ENCODE measurements at regions not wholly inside any gene's neighbourhood (a gene's known extent, or its start where the extent isn't known, plus 50 kb on each side); places are given as distances from the start of the nearest gene placed in this dataset.

DNA sequence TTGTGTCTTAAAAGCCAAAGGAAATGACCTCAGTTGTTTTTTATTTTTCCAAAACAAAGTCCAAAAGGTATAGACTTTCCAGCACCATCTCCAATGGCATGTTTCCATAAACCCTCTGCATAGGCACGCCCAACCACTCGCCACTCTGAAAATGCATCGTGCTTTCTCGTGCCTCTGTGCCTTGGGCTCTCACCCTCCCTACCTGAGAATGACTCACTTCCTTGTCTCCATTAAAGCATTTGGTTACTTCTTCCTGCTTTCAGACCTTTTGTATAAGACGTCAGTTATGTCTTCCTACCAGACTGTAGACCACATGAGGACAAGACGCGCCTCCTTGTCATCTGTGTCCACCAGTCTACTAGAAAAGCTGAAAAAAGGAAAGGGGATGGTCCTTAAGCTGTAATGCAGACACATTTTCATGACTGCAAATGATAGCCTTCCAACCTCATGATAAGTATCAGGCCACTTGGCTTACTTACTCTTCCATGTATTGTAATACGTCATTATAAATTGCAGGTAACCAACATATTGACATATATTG, 61.2 kb upstream of the CDYL start:
- H3K4me3 ChIP-seq (ENCODE audit: control insufficient read depth in 1 of 7, extremely low read depth in 1 of 7, insufficient read depth in 4 of 7, low read depth in 2 of 7, low read length in 6 of 7) = no peak overlapping the region
- peak in 2 of 3 donors; percentile 6 to 29 for DNase-seq
- H3K4me1 ChIP-seq (ENCODE audit: control extremely low read depth in 1 of 4, control insufficient read depth in 4 of 4, insufficient read depth in 4 of 4, low read length in 3 of 4) = no peaks in the 10 kb centered on the region
- ChIA-PET CTCF (no interaction called here), POLR2A (no interaction called here)
- H3K9me3 ChIP-seq (ENCODE audit: control extremely low read depth in 1 of 5, control insufficient read depth in 4 of 5, insufficient read depth in 2 of 5, low read depth in 1 of 5, low read length in 4 of 5) = no peaks in the 10 kb centered on the region
- no peaks in the 10 kb centered on the region for H3K27me3 ChIP-seq (replicated peaks in 2 of 5; ENCODE audit: control insufficient read depth in 4 of 5, insufficient read depth in 5 of 5, low read length in 4 of 5)
- 64% methylated on average over 7 of the region's 8 CpGs for whole genome bisulfite sequencing (ENCODE audit: insufficient coverage)
- H3K36me3 ChIP-seq (ENCODE audit: control insufficient read depth in 4 of 4, insufficient read depth in 4 of 4, low read length in 3 of 4) = no peaks in the 10 kb centered on the region
- no peak overlapping the region for H3K27ac ChIP-seq (ENCODE audit: insufficient read depth in 1 of 2, low read depth in 1 of 2, low read length in 2 of 2, poor library complexity in 1 of 2, severe bottlenecking in 2 of 2)

DNA sequence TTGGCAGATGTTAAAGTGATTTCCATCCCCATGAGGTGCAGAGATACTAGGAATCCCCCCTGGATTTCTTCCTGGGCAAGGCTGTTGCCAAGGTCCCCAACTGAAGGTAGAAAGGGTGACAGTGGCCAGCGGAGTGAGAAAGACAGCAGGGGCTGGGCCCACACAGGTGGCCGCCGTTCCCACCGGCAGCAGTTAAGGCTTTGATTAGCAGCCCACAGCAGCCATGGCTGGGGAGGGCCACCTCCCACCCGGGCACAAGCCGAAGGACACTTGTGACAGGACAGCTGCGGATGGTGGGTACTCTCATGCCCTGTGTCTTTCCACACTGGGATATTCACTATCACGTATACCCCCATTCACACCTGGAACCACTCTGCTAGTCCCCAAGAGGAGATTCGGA, 63.9 kb upstream of the CDYL start:
- Histone ChIP-seq H3K27ac (ENCODE audit: insufficient read depth in 1 of 2, low read depth in 1 of 2, low read length in 2 of 2, poor library complexity in 1 of 2, severe bottlenecking in 2 of 2) (no peak overlapping the region), H3K36me3 (ENCODE audit: control insufficient read depth in 4 of 4, insufficient read depth in 4 of 4, low read length in 3 of 4) (no peaks in the 10 kb centered on the region), H3K4me1 (ENCODE audit: control extremely low read depth in 1 of 4, control insufficient read depth in 4 of 4, insufficient read depth in 4 of 4, low read length in 3 of 4) (no peaks in the 10 kb centered on the region), H3K4me3 (ENCODE audit: control insufficient read depth in 1 of 7, extremely low read depth in 1 of 7, insufficient read depth in 4 of 7, low read depth in 2 of 7, low read length in 6 of 7) (no peak overlapping the region), H3K27me3 (replicated peaks in 2 of 5; ENCODE audit: control insufficient read depth in 4 of 5, insufficient read depth in 5 of 5, low read length in 4 of 5) (no peaks in the 10 kb centered on the region), H3K9me3 (ENCODE audit: control extremely low read depth in 1 of 5, control insufficient read depth in 4 of 5, insufficient read depth in 2 of 5, low read depth in 1 of 5, low read length in 4 of 5) (no peaks in the 10 kb centered on the region)
- ChIA-PET CTCF (no interaction called here), POLR2A (no interaction called here)
- no peak for DNase-seq
- WGBS (ENCODE audit: insufficient coverage) = 96% methylated on average over 8 of the region's 9 CpGs

DNA sequence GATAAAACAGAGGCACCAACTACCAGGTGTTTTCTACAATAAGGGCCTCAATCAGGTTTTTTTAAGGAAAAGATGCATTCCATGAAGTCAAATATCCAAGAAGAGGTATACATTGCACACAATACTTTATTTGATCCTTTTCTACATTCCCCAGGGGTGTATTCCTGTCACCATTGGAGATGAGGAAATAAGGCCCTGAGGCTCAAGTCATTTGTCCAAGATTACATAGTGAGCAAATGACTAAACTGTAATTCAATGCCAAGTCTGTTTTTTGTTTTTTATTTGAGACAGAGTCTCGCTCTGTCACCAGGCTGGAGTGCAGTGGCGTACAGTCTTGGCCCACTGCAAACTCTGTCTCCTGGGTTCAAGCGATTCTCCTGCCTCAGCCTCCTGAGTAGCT, 69.2 kb upstream of the CDYL start:
- ChIA-PET CTCF (no interaction called here), POLR2A (no interaction called here)
- H3K4me3 ChIP-seq (ENCODE audit: control insufficient read depth in 1 of 7, extremely low read depth in 1 of 7, insufficient read depth in 4 of 7, low read depth in 2 of 7, low read length in 6 of 7) = no peak overlapping the region
- H3K27ac ChIP-seq (ENCODE audit: insufficient read depth in 1 of 2, low read depth in 1 of 2, low read length in 2 of 2, poor library complexity in 1 of 2, severe bottlenecking in 2 of 2) = no peak overlapping the region
- 97% methylated on average over 3 of the region's 3 CpGs for WGBS (ENCODE audit: insufficient coverage)
- no peaks in the 10 kb centered on the region for H3K4me1 ChIP-seq (ENCODE audit: control extremely low read depth in 1 of 4, control insufficient read depth in 4 of 4, insufficient read depth in 4 of 4, low read length in 3 of 4)
- no peak for DNase-seq
- H3K9me3 ChIP-seq (ENCODE audit: control extremely low read depth in 1 of 5, control insufficient read depth in 4 of 5, insufficient read depth in 2 of 5, low read depth in 1 of 5, low read length in 4 of 5) = no peaks in the 10 kb centered on the region
- no peaks in the 10 kb centered on the region for H3K36me3 ChIP-seq (ENCODE audit: control insufficient read depth in 4 of 4, insufficient read depth in 4 of 4, low read length in 3 of 4)
- H3K27me3 ChIP-seq (replicated peaks in 2 of 5; ENCODE audit: control insufficient read depth in 4 of 5, insufficient read depth in 5 of 5, low read length in 4 of 5) = no peaks in the 10 kb centered on the region

DNA sequence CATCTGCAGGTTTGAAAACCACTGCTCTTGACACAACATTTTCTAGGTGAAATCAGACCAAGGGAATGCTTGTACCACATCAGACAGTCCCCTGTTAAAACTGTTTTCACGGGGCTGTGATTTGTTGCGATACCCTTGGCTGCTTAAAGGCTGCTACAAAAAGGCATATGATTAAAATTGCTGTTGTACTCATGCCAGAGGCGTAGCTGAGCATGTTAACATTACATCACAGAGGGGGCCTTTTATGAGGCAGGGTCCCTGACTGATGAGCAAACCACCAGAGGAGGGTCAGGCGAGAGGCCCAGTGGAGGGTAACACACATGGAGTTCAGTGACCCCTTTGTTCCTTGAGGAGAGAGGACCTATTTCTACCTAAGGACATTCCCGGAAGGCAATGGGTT, 70.4 kb upstream of the CDYL start:
- ChIA-PET CTCF (no interaction called here), POLR2A (no interaction called here)
- H3K4me1 ChIP-seq (ENCODE audit: control extremely low read depth in 1 of 4, control insufficient read depth in 4 of 4, insufficient read depth in 4 of 4, low read length in 3 of 4) = no peaks in the 10 kb centered on the region
- H3K4me3 ChIP-seq (ENCODE audit: control insufficient read depth in 1 of 7, extremely low read depth in 1 of 7, insufficient read depth in 4 of 7, low read depth in 2 of 7, low read length in 6 of 7) = no peak overlapping the region
- no peaks in the 10 kb centered on the region for H3K27me3 ChIP-seq (replicated peaks in 2 of 5; ENCODE audit: control insufficient read depth in 4 of 5, insufficient read depth in 5 of 5, low read length in 4 of 5)
- H3K36me3 ChIP-seq (ENCODE audit: control insufficient read depth in 4 of 4, insufficient read depth in 4 of 4, low read length in 3 of 4) = no peaks in the 10 kb centered on the region
- WGBS (ENCODE audit: insufficient coverage) = 98% methylated on average over 4 of the region's 5 CpGs
- no peaks in the 10 kb centered on the region for H3K9me3 ChIP-seq (ENCODE audit: control extremely low read depth in 1 of 5, control insufficient read depth in 4 of 5, insufficient read depth in 2 of 5, low read depth in 1 of 5, low read length in 4 of 5)
- no peak for DNase-seq
- no peak overlapping the region for H3K27ac ChIP-seq (ENCODE audit: insufficient read depth in 1 of 2, low read depth in 1 of 2, low read length in 2 of 2, poor library complexity in 1 of 2, severe bottlenecking in 2 of 2)

DNA sequence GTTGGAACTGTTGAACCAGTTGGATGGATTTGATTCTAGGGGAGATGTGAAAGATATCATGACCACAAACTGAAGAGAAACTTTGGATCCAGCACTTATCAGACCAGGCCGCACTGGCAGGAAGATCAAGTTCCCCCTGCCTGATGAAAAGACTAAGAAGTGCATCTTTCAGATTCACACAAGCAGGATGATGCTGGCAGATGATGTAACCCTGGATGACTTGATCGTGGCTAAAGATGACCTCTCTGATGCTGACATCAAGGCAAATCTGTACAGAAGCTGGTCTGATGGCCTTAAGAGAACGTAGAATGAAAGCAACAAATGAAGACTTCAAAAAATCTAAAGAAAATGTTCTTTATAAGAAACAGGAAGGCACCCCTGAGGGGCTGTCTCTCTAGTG, 72.8 kb upstream of the CDYL start:
- WGBS (ENCODE audit: insufficient coverage) = 93% methylated on average over 2 of the region's 3 CpGs
- no peaks in the 10 kb centered on the region for H3K36me3 ChIP-seq (ENCODE audit: control insufficient read depth in 4 of 4, insufficient read depth in 4 of 4, low read length in 3 of 4)
- no peaks in the 10 kb centered on the region for H3K9me3 ChIP-seq (ENCODE audit: control extremely low read depth in 1 of 5, control insufficient read depth in 4 of 5, insufficient read depth in 2 of 5, low read depth in 1 of 5, low read length in 4 of 5)
- H3K4me3 ChIP-seq (ENCODE audit: control insufficient read depth in 1 of 7, extremely low read depth in 1 of 7, insufficient read depth in 4 of 7, low read depth in 2 of 7, low read length in 6 of 7) = no peak overlapping the region
- H3K27me3 ChIP-seq (replicated peaks in 2 of 5; ENCODE audit: control insufficient read depth in 4 of 5, insufficient read depth in 5 of 5, low read length in 4 of 5) = no peaks in the 10 kb centered on the region
- H3K4me1 ChIP-seq (ENCODE audit: control extremely low read depth in 1 of 4, control insufficient read depth in 4 of 4, insufficient read depth in 4 of 4, low read length in 3 of 4) = no peaks in the 10 kb centered on the region
- H3K27ac ChIP-seq (ENCODE audit: insufficient read depth in 1 of 2, low read depth in 1 of 2, low read length in 2 of 2, poor library complexity in 1 of 2, severe bottlenecking in 2 of 2) = no peak overlapping the region
- ChIA-PET POLR2A (no interaction called here), CTCF (no interaction called here)
- no peak for DNase-seq

DNA sequence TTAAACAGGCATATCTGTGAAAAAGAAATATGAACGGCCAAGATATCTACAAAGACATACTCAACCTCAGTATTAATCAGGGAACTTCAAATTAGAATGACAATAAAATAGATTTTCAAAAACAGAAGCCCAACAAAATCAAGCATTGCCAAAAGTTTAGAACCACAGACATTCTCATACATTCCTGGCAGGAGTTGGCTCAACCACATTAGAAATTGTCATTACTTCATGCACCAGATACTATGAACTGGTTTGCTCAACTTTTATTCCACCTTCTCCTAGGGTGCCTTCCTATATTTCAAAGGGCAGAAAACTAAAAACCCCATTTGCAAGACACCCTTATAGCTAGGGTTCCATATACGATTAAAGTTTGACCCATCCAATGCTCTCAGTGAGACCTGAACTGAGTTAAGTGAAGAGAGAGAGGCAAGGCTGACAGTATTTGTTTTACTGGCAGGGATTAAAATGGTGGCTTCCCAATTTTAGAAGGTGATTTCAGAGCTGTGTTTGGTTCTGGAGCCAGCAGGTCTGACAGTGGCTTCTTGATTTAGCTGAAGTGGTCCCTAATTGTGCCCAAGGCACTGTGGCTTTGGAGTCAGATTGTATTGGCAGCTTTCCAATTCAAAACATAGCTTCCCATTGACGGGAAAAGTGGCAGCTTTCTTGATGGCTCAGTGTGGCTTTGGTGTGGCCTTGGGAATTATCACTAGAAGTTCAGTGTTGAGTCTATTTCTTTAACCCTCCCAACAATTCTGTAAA, 77.1 kb upstream of the CDYL start:
- H3K36me3 ChIP-seq (ENCODE audit: control insufficient read depth in 4 of 4, insufficient read depth in 4 of 4, low read length in 3 of 4) = no peaks in the 10 kb centered on the region
- no peaks in the 10 kb centered on the region for H3K9me3 ChIP-seq (ENCODE audit: control extremely low read depth in 1 of 5, control insufficient read depth in 4 of 5, insufficient read depth in 2 of 5, low read depth in 1 of 5, low read length in 4 of 5)
- H3K27ac ChIP-seq (ENCODE audit: insufficient read depth in 1 of 2, low read depth in 1 of 2, low read length in 2 of 2, poor library complexity in 1 of 2, severe bottlenecking in 2 of 2) = no peak overlapping the region
- H3K4me1 ChIP-seq (ENCODE audit: control extremely low read depth in 1 of 4, control insufficient read depth in 4 of 4, insufficient read depth in 4 of 4, low read length in 3 of 4) = no peaks in the 10 kb centered on the region
- WGBS (ENCODE audit: insufficient coverage) = 91% methylated on average over 1 of the region's 3 CpGs
- ChIA-PET CTCF (no interaction called here), POLR2A (no interaction called here)
- no peak overlapping the region for H3K4me3 ChIP-seq (ENCODE audit: control insufficient read depth in 1 of 7, extremely low read depth in 1 of 7, insufficient read depth in 4 of 7, low read depth in 2 of 7, low read length in 6 of 7)
- H3K27me3 ChIP-seq (replicated peaks in 2 of 5; ENCODE audit: control insufficient read depth in 4 of 5, insufficient read depth in 5 of 5, low read length in 4 of 5) = no peaks in the 10 kb centered on the region
- DNase-seq = no peak

DNA sequence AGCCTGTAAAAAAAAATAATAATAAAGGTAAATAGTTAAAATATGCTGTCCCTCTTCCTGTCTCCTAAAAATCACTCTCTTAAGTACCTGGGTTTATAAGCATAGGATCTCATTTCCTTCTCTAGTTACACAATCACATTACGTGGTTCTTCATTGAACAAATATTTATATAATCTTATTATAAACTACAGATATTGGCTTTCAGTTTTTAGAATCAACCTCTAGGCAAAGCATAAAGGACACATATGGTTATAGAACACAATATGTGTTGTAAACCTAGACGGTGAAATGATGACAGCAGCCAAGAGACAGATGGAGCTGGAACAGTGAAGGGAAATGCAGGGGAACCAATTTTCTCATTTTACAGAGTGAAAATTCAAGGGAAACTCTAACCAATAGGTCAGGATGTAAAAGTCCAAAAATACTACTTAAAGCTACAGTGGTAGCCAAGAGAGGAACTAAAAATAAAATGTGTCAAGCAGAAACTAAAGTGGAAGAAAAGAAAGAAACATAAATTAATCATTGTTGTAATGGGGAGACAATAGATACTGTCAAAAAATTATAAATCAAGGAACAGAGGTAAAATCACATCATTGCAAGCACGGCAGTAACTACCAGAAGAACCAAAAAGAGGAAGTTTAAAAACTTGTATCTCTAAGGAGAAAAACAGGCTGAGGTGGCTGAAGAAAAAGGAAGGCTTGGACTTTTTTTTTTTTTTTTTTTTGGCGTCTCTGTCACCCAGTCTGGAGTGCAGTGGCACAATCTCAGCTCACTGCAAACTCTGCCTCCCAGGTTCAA, 82.8 kb upstream of the CDYL start:
- CTCF ChIA-PET = no interaction called here
- no peaks in the 10 kb centered on the region for H3K27me3 ChIP-seq (replicated peaks in 2 of 5; ENCODE audit: control insufficient read depth in 4 of 5, insufficient read depth in 5 of 5, low read length in 4 of 5)
- H3K4me3 ChIP-seq (ENCODE audit: control insufficient read depth in 1 of 7, extremely low read depth in 1 of 7, insufficient read depth in 4 of 7, low read depth in 2 of 7, low read length in 6 of 7) = no peak overlapping the region
- no peak overlapping the region for H3K27ac ChIP-seq (ENCODE audit: insufficient read depth in 1 of 2, low read depth in 1 of 2, low read length in 2 of 2, poor library complexity in 1 of 2, severe bottlenecking in 2 of 2)
- peaks cover 0 to 3% (median 1%) of the 10 kb centered on the region in 4 experiments for H3K4me1 ChIP-seq (ENCODE audit: control extremely low read depth in 1 of 4, control insufficient read depth in 4 of 4, insufficient read depth in 4 of 4, low read length in 3 of 4)
- WGBS (ENCODE audit: insufficient coverage) = 0% methylated on average over 1 of the region's 4 CpGs
- DNase-seq = peak; percentile 12 to 69 (median 54)
- POLR2A ChIA-PET = no interaction called here
- peaks cover 0 to 4% (median 0%) of the 10 kb centered on the region in 5 experiments for H3K9me3 ChIP-seq (ENCODE audit: control extremely low read depth in 1 of 5, control insufficient read depth in 4 of 5, insufficient read depth in 2 of 5, low read depth in 1 of 5, low read length in 4 of 5)
- no peaks in the 10 kb centered on the region for H3K36me3 ChIP-seq (ENCODE audit: control insufficient read depth in 4 of 4, insufficient read depth in 4 of 4, low read length in 3 of 4)
